GM10266 (cell line): ENCODE measurements at regions not wholly inside any gene's neighbourhood (a gene's known extent, or its start where the extent isn't known, plus 50 kb on each side); places are given as distances from the start of the nearest gene placed in this dataset.

ENCODE experiments used
- DNase-seq: peaks from one replicate; pipeline ENCODE4 v3.0.0; 2012; ENCODE audit errors: extremely low spot score
- TF ChIP-seq, protein P1 (sequence below): IDR thresholded peaks from 2 replicates; pipeline ENCODE4 v1.5.1; 2012; ENCODE audit warnings: mild to moderate bottlenecking, low read depth; ENCODE audit not compliant: control insufficient read depth, insufficient read depth; ENCODE audit errors: missing control alignments

DNA sequence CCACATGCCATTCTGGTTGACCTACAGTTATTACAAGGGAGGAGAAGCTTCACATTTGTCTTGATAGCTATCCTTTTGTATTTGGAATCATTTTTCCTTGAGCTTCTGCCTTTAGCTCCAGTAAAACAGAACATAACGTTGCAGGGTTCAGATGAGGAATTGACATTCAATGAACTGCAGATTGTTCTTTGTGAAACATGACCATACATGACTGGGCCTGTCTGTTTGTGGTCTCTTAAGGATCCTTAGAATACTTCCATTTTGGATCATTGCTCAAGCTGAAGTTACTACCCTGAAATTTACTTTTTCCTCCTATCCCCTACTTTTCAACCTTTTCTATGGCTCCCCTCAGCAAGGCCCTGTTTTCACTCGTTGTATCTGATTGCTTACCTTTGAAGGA, 1281.7 kb upstream of the CELF4 start:
- DNase-seq = no peak
- TF ChIP-seq, protein P1, sequence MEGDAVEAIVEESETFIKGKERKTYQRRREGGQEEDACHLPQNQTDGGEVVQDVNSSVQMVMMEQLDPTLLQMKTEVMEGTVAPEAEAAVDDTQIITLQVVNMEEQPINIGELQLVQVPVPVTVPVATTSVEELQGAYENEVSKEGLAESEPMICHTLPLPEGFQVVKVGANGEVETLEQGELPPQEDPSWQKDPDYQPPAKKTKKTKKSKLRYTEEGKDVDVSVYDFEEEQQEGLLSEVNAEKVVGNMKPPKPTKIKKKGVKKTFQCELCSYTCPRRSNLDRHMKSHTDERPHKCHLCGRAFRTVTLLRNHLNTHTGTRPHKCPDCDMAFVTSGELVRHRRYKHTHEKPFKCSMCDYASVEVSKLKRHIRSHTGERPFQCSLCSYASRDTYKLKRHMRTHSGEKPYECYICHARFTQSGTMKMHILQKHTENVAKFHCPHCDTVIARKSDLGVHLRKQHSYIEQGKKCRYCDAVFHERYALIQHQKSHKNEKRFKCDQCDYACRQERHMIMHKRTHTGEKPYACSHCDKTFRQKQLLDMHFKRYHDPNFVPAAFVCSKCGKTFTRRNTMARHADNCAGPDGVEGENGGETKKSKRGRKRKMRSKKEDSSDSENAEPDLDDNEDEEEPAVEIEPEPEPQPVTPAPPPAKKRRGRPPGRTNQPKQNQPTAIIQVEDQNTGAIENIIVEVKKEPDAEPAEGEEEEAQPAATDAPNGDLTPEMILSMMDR = no peak

DNA sequence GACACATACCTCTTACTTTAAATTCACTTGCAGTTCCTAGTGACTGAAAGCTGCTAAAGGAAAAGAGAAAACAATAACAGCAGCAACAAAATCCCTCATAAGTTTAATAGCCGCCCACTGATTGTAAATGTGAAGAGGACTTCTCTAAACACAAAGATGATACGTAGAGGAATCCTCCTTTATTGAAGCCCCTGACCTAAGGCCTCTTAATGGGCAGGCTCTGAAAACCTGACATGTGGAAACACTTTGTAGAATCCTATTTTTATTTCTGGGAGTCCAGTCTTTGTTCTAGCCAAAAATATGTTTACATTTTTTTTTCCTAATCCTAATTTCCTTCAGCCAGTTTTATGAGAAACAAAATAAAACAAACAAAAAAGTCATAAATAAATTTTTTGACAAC, 1277.7 kb upstream of the CELF4 start:
- no peak for DNase-seq
- TF ChIP-seq, protein P1 = no peak

DNA sequence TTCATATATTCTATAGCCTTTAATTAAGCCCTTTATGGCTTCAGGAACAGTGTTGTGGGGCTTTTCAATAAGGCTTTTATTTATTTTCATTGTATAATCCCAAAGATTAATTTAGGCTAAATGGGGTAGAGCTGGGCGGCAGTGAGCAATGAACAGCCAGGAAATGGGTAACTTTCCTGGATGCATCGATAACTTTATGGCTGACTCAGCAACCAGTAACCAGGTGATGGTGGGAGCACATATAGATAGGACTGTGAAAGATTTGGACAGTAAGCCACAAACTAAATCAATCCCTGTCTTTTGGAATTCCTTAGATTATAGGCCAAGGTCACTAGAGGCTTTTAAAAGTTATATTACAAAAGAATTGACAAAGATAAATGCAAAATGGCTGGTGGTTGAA, 1260.6 kb upstream of the CELF4 start:
- no peak for DNase-seq
- TF ChIP-seq, protein P1 = no peak

DNA sequence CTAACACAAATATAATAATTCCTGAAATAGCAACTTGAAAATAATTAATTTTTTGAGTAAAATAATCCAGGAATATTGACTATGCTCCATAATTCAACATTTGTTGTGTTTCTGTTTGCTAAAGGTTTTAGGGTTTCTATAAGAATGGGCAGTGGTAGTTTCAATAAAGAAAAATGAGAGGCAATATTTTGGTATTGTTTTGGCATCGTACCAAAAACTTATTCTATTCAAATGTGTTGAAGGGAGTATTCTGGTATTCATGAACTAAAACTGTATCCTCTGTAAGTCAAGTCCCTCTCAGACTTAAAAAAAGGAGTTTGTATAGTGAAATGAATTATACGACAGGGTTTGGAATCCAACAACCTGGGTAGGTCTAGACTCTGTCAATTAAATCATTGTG, 1245.6 kb upstream of the CELF4 start:
- TF ChIP-seq, protein P1 = no peak
- DNase-seq = no peak

DNA sequence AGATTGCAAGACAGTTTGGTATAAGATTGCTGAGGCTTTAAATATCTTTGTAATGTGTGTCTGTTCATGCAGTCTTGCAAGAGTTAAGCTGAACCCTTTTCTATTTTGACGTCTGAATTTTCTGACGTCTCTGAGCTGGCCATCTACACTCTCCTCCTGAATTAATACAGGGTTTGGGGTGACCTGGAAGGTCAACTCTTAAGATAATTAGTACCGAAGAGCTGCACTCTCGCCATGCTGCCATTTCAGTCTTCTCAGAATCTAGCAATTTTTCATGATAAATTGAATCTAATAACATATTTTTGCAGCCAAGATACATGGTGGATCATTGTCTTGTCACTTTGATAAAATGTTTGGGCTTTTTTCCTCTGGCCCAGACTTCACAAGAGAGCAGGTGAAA, 1245.2 kb upstream of the CELF4 start:
- TF ChIP-seq, protein P1 = no peak
- no peak for DNase-seq

DNA sequence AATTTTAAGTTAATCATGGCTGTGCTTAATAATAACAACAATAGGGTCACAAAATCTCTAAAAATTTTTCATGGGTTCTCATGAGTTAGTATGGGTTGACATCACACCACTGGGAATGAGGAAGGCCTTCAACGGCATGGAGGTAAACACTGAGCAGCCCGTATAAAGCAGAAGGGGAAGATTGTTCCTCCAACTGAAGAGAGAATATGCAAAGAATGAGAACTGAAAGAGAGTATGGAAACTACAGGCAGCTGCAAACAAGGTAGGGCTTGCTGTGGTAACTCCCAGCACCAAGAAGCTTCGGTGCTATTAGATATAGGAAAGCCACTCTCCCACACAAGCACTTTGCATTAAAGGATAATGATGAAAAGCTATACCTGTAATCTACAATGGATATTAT, 1242.3 kb upstream of the CELF4 start:
- no peak for DNase-seq
- TF ChIP-seq, protein P1 = no peak

DNA sequence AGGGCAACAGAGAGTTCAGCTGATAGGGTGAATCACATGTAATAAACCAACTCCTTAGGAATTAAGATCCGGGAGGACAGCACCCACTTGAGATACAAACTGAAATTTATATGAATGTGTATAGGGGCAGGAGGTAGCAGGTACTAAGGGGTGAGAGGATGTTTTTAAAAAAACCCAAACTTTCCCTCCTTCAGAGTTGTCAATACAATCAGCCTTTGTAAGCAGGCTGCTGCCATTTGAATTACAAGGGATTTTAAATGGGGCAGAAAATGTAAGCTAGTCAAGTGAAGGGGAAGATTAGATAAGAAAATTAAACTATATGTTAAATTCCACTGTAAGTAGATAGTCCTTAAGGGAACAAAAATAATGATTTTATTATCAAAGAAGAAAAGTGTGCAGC, 1239.7 kb upstream of the CELF4 start:
- TF ChIP-seq, protein P1 = no peak

More for the DNA sequence above, 1239.7 kb upstream of the CELF4 start:
- DNase-seq = no peak
